PC-9 (cell line): ENCODE measurements at regions not wholly inside any gene's neighbourhood (a gene's known extent, or its start where the extent isn't known, plus 50 kb on each side); places are given as distances from the start of the nearest gene placed in this dataset.

Source experiments
- BruUV-seq: library from RNA; stranded (reverse); fragments of 400-500 nt; replicated peaks from 2 replicates; lab custom pipeline; 2021; lab: Mats Ljungman, UMichigan
- CTCF ChIA-PET: fragments of 300-600 bp; sonication (Branson Sonifier 250); formaldehyde crosslinking; loops from one replicate; lab custom pipeline; 2022; ENCODE audit warnings: antibody characterized with exemption; lab: Charles Lee
- POLR2A ChIA-PET: fragments of 300-600 bp; sonication (Branson Sonifier 250); formaldehyde crosslinking; loops from one replicate; lab custom pipeline; 2022; ENCODE audit warnings: antibody characterized with exemption; ENCODE audit not compliant: unreplicated experiment; lab: Charles Lee
- DNase-seq, 2 experiments: peaks; one replicate each; pipeline versions ENCODE4 v3.0.0 to v3.0.0-alpha.2; 2015 to 2022; ENCODE audit warnings: mixed read lengths in 1 of 2
- H2AFZ ChIP-seq: fragments of 200-600 bp; sonication (generic); 2 replicates; pipeline ENCODE4 v1.8.1; 2017; ENCODE audit warnings: antibody characterized with exemption
- H3F3A ChIP-seq: fragments of 200-600 bp; sonication (generic); 2 replicates; pipeline ENCODE4 v1.8.1; 2017; ENCODE audit warnings: antibody characterized with exemption, mild to moderate bottlenecking, low read depth; ENCODE audit not compliant: insufficient read depth
- H3K27ac ChIP-seq: fragments of 200-600 bp; sonication (generic); 2 replicates; pipeline ENCODE4 v1.6.1; 2016; ENCODE audit warnings: mixed run types
- H3K27me3 ChIP-seq: fragments of 200-600 bp; sonication (generic); 2 replicates; pipeline ENCODE4 v1.6.1; 2016; ENCODE audit warnings: low read depth, mixed run types; ENCODE audit not compliant: insufficient read depth
- H3K36me3 ChIP-seq: fragments of 200-600 bp; sonication (generic); 2 replicates; pipeline ENCODE4 v1.6.1; 2016; ENCODE audit warnings: low read depth, mixed run types
- H3K4me1 ChIP-seq: fragments of 200-600 bp; sonication (generic); replicated peaks from 2 replicates; pipeline ENCODE4 v1.6.1; 2016; ENCODE audit warnings: mixed run types; ENCODE audit not compliant: insufficient read depth
- H3K4me2 ChIP-seq: fragments of 200-600 bp; sonication (generic); 2 replicates; pipeline ENCODE4 v1.6.1; 2017; ENCODE audit warnings: mixed run types
- H3K4me3 ChIP-seq: fragments of 200-600 bp; sonication (generic); 2 replicates; pipeline ENCODE4 v1.6.1; 2016; ENCODE audit warnings: mixed run types
- H3K79me2 ChIP-seq: fragments of 200-600 bp; sonication (generic); 2 replicates; pipeline ENCODE4 v1.6.1; 2017; ENCODE audit warnings: low read depth, mixed run types
- H3K9me2 ChIP-seq: fragments of 200-600 bp; sonication (generic); 2 replicates; pipeline ENCODE4 v1.8.1; 2017; ENCODE audit warnings: mild to moderate bottlenecking; ENCODE audit not compliant: insufficient read depth
- H3K9me3 ChIP-seq: fragments of 200-600 bp; sonication (generic); 2 replicates; pipeline ENCODE4 v1.8.1; 2016; ENCODE audit warnings: low read depth; ENCODE audit not compliant: insufficient read depth
- H4K20me1 ChIP-seq: fragments of 200-600 bp; sonication (generic); 2 replicates; pipeline ENCODE4 v1.8.1; 2017; ENCODE audit not compliant: insufficient read depth
- EZH2 ChIP-seq: fragments of 200-600 bp; sonication (generic); IDR thresholded peaks from 2 replicates; pipeline ENCODE4 v1.8.0; 2017; ENCODE audit warnings: antibody characterized with exemption, low read depth
- intact Hi-C: fragments of 100-400 bp; cut with micrococcal nuclease; formaldehyde crosslinking; loops from one replicate; pipeline ENCODE4 v1.10.0; 2022; ENCODE audit not compliant: unreplicated experiment
- TF ChIP-seq, protein P1 (sequence below): fragments of 200-600 bp; sonication (generic); conservative IDR thresholded peaks from 2 replicates; pipeline ENCODE4 v1.6.1; 2017; ENCODE audit warnings: mixed run types, antibody characterized with exemption, mild to moderate bottlenecking, moderate library complexity

DNA sequence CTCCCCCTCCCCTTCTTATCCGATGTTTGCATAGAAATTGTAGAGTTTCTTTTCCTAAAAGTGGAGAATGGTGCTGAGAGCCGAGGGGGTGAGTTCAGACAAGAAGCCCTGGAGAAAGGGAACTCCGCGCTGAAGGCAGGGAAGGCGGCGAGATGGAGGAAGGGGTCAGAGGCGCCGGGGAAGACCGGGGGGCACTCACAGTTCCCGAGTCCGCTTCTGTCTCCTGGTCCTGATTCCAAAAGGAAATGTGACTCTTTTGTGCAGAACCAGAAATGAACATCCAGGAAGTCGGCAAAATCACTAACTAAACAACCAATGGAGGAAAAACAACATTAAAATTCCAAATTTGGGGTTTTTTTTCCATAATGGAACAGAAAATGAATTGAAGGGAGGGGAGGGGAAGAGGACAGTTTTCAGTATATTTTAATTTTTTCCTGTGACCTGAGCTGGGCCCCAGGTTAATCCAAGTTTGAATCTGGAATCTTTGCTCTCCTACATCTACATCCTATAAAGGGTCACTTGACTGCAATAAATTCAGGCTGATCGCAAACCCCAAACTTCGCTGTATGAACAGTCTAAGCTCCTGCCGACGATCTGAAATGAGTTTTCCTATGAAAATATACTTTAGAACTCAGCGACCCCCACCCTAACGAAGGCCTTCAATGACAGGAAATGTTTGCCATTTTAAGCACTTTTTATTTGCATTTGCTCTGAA is 252.3 kb downstream of the C16orf95 start:
- no peak for DNase-seq
- BruUV-seq: no TSS peak
- TF ChIP-seq, protein P1, sequence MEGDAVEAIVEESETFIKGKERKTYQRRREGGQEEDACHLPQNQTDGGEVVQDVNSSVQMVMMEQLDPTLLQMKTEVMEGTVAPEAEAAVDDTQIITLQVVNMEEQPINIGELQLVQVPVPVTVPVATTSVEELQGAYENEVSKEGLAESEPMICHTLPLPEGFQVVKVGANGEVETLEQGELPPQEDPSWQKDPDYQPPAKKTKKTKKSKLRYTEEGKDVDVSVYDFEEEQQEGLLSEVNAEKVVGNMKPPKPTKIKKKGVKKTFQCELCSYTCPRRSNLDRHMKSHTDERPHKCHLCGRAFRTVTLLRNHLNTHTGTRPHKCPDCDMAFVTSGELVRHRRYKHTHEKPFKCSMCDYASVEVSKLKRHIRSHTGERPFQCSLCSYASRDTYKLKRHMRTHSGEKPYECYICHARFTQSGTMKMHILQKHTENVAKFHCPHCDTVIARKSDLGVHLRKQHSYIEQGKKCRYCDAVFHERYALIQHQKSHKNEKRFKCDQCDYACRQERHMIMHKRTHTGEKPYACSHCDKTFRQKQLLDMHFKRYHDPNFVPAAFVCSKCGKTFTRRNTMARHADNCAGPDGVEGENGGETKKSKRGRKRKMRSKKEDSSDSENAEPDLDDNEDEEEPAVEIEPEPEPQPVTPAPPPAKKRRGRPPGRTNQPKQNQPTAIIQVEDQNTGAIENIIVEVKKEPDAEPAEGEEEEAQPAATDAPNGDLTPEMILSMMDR: no peak
- TF ChIP-seq EZH2: 0 out of 2 replicates have a peak, but pooled peaks have one; percentile 7
- Histone ChIP-seq H3F3A (no peaks in the 10 kb centered on the region), H3K4me1 (no peaks in the 10 kb centered on the region), H3K79me2 (no peaks in the 10 kb centered on the region), H3K36me3 (no peaks in the 10 kb centered on the region), H3K4me3 (no peak overlapping the region), H4K20me1 (no peaks in the 10 kb centered on the region), H3K9me2 (no peaks in the 10 kb centered on the region), H2AFZ (no peak overlapping the region), H3K27me3 (peaks cover 83% of the 10 kb centered on the region), H3K4me2 (no peak overlapping the region), H3K9me3 (no peaks in the 10 kb centered on the region), H3K27ac (no peak overlapping the region)
- ChIA-PET CTCF (no interaction called here), POLR2A (no interaction called here)
- intact Hi-C loops: loop anchor here (5.0 kb wide), 1 partner anchor 212 kb away; no protein-coding TSS in a partner anchor

DNA sequence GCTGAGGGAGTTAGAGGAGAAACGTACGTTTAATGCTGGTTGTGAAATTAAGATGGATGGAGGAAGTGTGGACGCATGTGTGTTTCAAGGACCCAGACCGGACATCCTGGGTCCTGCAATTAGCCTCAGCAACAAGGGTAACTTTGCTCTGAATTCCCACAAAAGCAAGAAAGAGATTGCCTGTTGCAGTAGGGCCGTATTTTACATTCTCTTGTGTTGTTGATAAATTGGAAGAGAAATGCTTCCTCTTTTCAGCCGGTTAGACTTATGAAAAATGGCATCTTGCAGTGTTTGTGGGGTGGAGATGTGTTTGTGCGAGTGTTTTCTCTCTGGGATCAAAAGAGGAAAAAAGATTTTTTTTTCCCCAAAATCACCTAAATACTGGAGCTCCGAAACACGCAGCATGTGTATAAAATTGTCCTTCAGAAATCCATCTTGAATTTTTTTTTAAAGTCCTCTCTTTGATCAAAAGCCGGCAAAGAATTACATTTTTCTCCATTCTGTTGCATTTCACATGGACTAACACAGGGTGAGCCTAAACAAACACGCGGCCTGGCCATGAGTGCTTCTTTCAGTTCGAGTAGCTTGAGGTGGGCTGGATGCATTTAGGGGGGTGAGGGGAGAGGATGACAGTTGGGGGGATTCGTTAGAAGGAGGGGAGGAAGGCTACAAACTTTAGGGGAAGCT is 251.6 kb downstream of the C16orf95 start:
- H3K4me2 ChIP-seq: no peak overlapping the region
- CTCF ChIA-PET: no interaction called here
- no peaks in the 10 kb centered on the region for H3K36me3 ChIP-seq
- no TSS peak for BruUV-seq
- no peak overlapping the region for H3K27ac ChIP-seq
- no peaks in the 10 kb centered on the region for H3K79me2 ChIP-seq
- no peak overlapping the region for H2AFZ ChIP-seq
- H3K9me2 ChIP-seq: no peaks in the 10 kb centered on the region
- POLR2A ChIA-PET: no interaction called here
- H4K20me1 ChIP-seq: no peaks in the 10 kb centered on the region
- TF ChIP-seq EZH2: 0 out of 2 replicates have a peak, but pooled peaks have one; percentile 5
- TF ChIP-seq, protein P1: no peak
- no peaks in the 10 kb centered on the region for H3K9me3 ChIP-seq
- peaks cover 84% of the 10 kb centered on the region for H3K27me3 ChIP-seq
- no peaks in the 10 kb centered on the region for H3K4me1 ChIP-seq
- H3F3A ChIP-seq: no peaks in the 10 kb centered on the region
- intact Hi-C loops: no loop called here
- no peak for DNase-seq
- no peak overlapping the region for H3K4me3 ChIP-seq

GRCh38 chr16:87066133-87067002 is 250.8 kb downstream of the C16orf95 start:
- Histone ChIP-seq H2AFZ (no peak overlapping the region), H3K36me3 (no peaks in the 10 kb centered on the region), H3K4me1 (no peaks in the 10 kb centered on the region), H3K79me2 (no peaks in the 10 kb centered on the region), H3K27ac (no peak overlapping the region), H3K4me3 (no peak overlapping the region), H4K20me1 (no peaks in the 10 kb centered on the region), H3K4me2 (no peak overlapping the region), H3K9me3 (no peaks in the 10 kb centered on the region), H3K9me2 (no peaks in the 10 kb centered on the region), H3K27me3 (peaks cover 84% of the 10 kb centered on the region), H3F3A (no peaks in the 10 kb centered on the region)
- CTCF ChIA-PET: no interaction called here
- DNase-seq: no peak
- no peak for TF ChIP-seq EZH2
- TF ChIP-seq, protein P1: no peak
- intact Hi-C loops: no loop called here
- no TSS peak for BruUV-seq
- POLR2A ChIA-PET: no interaction called here
